K562 (cell line): ENCODE measurements at regions not wholly inside any gene's neighbourhood (a gene's known extent, or its start where the extent isn't known, plus 50 kb on each side); places are given as distances from the start of the nearest gene placed in this dataset.

Experiments
- CREB3L1 ChIP-seq: fragments of 450-650 bp; IDR thresholded peaks from 2 replicates; pipeline ENCODE4 v1.6.1; 2014; ENCODE audit warnings: low read depth, mild to moderate bottlenecking, moderate library complexity, borderline replicate concordance
- FIP1L1 ChIP-seq: fragments of 200-400 bp; formaldehyde crosslinking; IDR thresholded peaks from 2 replicates; pipeline ENCODE4 v1.6.1; 2018; ENCODE audit warnings: mild to moderate bottlenecking, low read depth, low read length; ENCODE audit not compliant: poor library complexity, severe bottlenecking
- HDAC6 ChIP-seq: IDR thresholded peaks from 2 replicates; pipeline ENCODE4 v1.6.1; 2012; ENCODE audit warnings: low read depth, mild to moderate bottlenecking, control low read depth, inconsistent platforms, low read length, moderate library complexity
- HLTF ChIP-seq: fragments of 450-650 bp; IDR thresholded peaks from 2 replicates; pipeline ENCODE4 v1.6.1; 2016
- HMG20A ChIP-seq: fragments of 450-650 bp; formaldehyde crosslinking; conservative IDR thresholded peaks from 2 replicates; pipeline ENCODE4 v1.4.0; 2020; ENCODE audit warnings: mild to moderate bottlenecking, mixed read lengths
- MGA ChIP-seq: fragments of 450-650 bp; IDR thresholded peaks from 2 replicates; pipeline ENCODE4 v1.6.1; 2016; ENCODE audit warnings: mild to moderate bottlenecking, moderate library complexity
- NFE2L1 ChIP-seq: fragments of 450-650 bp; IDR thresholded peaks from 2 replicates; pipeline ENCODE4 v1.6.1; 2016; ENCODE audit warnings: missing genetic modification characterization, low read depth, mild to moderate bottlenecking, missing compliant biosample characterization, moderate library complexity, borderline replicate concordance
- PHF8 ChIP-seq: fragments of 200-600 bp; sonication (generic); IDR thresholded peaks from 2 replicates; pipeline ENCODE4 v1.6.1; 2012; ENCODE audit warnings: mixed run types, mild to moderate bottlenecking, inconsistent platforms, low read length, moderate library complexity, borderline replicate concordance
- TSHZ1 ChIP-seq: fragments of 250-450 bp; sonication (Bioruptor Pico); IDR thresholded peaks from 2 replicates; pipeline ENCODE4 v1.4.0; 2020; ENCODE audit warnings: mild to moderate bottlenecking, moderate library complexity
- ZNF253 ChIP-seq: fragments of 250-450 bp; sonication (Bioruptor Pico); conservative IDR thresholded peaks from 2 replicates; pipeline ENCODE4 v1.6.1; 2021; ENCODE audit warnings: mild to moderate bottlenecking
- ZNF76 ChIP-seq: fragments of 250-450 bp; sonication (Bioruptor Pico); IDR thresholded peaks from 2 replicates; pipeline ENCODE4 v1.4.0; 2020; ENCODE audit warnings: mild to moderate bottlenecking, moderate library complexity, borderline replicate concordance

GRCh38 chr14:64644629-64645028, 59.6 kb upstream of the PLEKHG3 start (continued):
- TF ChIP-seq MGA = no peak
- no peak for TF ChIP-seq ZNF253 (CRISPR knock-in tag)
- TF ChIP-seq HLTF = no peak
- TF ChIP-seq HMG20A = no peak
- no peak for TF ChIP-seq CREB3L1
- no peak for TF ChIP-seq HDAC6
- TF ChIP-seq ZNF76 (CRISPR knock-in tag) = no peak
- no peak for TF ChIP-seq PHF8
- no peak for TF ChIP-seq NFE2L1
- no peak for TF ChIP-seq FIP1L1
- no peak for TF ChIP-seq TSHZ1 (CRISPR knock-in tag)
